ENCODE measurements at regions not wholly inside any gene's neighbourhood (a gene's known extent, or its start where the extent isn't known, plus 50 kb on each side); places are given as distances from the start of the nearest gene placed in this dataset.

- TF ChIP-seq, protein P1, sequence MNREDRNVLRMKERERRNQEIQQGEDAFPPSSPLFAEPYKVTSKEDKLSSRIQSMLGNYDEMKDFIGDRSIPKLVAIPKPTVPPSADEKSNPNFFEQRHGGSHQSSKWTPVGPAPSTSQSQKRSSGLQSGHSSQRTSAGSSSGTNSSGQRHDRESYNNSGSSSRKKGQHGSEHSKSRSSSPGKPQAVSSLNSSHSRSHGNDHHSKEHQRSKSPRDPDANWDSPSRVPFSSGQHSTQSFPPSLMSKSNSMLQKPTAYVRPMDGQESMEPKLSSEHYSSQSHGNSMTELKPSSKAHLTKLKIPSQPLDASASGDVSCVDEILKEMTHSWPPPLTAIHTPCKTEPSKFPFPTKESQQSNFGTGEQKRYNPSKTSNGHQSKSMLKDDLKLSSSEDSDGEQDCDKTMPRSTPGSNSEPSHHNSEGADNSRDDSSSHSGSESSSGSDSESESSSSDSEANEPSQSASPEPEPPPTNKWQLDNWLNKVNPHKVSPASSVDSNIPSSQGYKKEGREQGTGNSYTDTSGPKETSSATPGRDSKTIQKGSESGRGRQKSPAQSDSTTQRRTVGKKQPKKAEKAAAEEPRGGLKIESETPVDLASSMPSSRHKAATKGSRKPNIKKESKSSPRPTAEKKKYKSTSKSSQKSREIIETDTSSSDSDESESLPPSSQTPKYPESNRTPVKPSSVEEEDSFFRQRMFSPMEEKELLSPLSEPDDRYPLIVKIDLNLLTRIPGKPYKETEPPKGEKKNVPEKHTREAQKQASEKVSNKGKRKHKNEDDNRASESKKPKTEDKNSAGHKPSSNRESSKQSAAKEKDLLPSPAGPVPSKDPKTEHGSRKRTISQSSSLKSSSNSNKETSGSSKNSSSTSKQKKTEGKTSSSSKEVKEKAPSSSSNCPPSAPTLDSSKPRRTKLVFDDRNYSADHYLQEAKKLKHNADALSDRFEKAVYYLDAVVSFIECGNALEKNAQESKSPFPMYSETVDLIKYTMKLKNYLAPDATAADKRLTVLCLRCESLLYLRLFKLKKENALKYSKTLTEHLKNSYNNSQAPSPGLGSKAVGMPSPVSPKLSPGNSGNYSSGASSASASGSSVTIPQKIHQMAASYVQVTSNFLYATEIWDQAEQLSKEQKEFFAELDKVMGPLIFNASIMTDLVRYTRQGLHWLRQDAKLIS (CRISPR knock-in tag; IDR thresholded peaks at IDR 0.05; ENCODE audit: borderline replicate concordance): no peak
- TF ChIP-seq ZNF423 (CRISPR knock-in tag; IDR thresholded peaks at IDR 0.05) (no peak), ZBTB21 (CRISPR knock-in tag; IDR thresholded peaks at IDR 0.05; ENCODE audit: borderline replicate concordance) (no peak), USF2 (CRISPR knock-in tag; IDR thresholded peaks at IDR 0.05) (no peak), TEAD4 (CRISPR knock-in tag; IDR thresholded peaks at IDR 0.05) (no peak), ZNF232 (CRISPR knock-in tag; IDR thresholded peaks at IDR 0.05) (no peak), FOXJ3 (CRISPR knock-in tag; IDR thresholded peaks at IDR 0.05; ENCODE audit: borderline replicate concordance) (no peak), ELF4 (CRISPR knock-in tag; IDR thresholded peaks at IDR 0.05; ENCODE audit: low read depth) (no peak)
These were observed 220.9 kb downstream of the TSHZ3 start (continued) for GRCh38 chr19:31128291-31128690.

DNA sequence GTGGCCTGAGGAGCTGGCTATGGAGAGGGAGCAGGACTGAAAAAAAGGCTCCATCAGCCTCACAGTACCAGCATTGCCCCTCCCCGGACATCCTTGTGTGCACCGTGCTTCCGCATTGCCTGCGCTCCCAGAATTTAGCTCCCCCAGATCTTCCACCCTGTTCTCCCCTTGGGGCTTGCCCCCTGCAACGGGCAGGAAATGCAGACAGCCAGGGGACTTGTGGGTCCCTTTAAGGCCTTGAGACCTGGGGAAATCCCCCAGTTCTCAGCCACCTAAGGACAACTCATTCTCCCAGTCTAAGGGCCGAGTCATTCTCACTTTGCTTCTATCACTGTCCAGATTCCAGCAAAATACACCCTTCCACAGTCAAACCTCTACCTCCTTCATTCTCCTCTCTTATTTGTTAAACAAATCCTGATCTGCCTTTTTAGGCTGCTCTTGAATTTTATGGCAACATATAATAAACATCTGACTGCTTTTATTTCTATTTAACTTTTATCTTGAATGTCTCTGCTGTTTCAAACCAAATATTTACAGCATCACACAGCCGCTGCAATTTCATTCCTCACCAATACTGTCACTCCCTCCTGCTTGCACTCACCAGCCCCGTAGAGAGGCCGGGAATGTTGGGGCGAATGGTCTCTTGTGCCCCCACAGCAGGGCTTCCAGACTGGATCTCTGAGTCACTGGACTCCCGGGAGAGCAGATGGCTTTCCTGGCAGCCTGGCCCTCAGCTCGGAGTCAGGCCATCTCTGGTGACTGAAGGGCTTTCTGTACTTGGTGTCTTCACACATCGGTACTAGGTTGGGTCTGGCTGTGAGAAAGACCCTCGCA lies 221.9 kb downstream of the TSHZ3 start:
- H3K4me1 Mint-ChIP-seq: peaks cover 5% of the 10 kb centered on the region
- no peak for DNase-seq (ENCODE audit: low spot score)
- no peaks in the 10 kb centered on the region for H3K36me3 Mint-ChIP-seq
- H3K27me3 Mint-ChIP-seq (ENCODE audit: low read depth): no peaks in the 10 kb centered on the region
- H3K4me3 Mint-ChIP-seq: no peak overlapping the region
- CTCF ChIA-PET: interaction anchor here (0.6 kb wide), 1 partner anchor 238 kb away, joined by 4 read pairs; no protein-coding TSS in a partner anchor
- POLR2A ChIA-PET: no interaction called here
- H3K9me3 Mint-ChIP-seq: peaks cover 22% of the 10 kb centered on the region
- H3K27ac Mint-ChIP-seq: 0 out of 2 replicates have a peak overlapping the region, but pooled peaks have one; percentile 53
- ATAC-seq: no peak
- TF ChIP-seq ZNF532 (CRISPR knock-in tag; IDR thresholded peaks at IDR 0.05; ENCODE audit: borderline replicate concordance) (no peak), ZMAT4 (CRISPR knock-in tag; IDR thresholded peaks at IDR 0.05) (no peak), ZNF138 (CRISPR knock-in tag; conservative IDR thresholded peaks at IDR 0.05) (no peak), NR1H2 (CRISPR knock-in tag; IDR thresholded peaks at IDR 0.05) (no peak), ZNF423 (CRISPR knock-in tag; IDR thresholded peaks at IDR 0.05) (no peak), SP1 (CRISPR knock-in tag; conservative IDR thresholded peaks at IDR 0.05) (no peak), TCF7 (CRISPR knock-in tag; IDR thresholded peaks at IDR 0.05; ENCODE audit: low read depth) (no peak), USF1 (CRISPR knock-in tag; IDR thresholded peaks at IDR 0.05) (no peak), SMAD4 (CRISPR knock-in tag; IDR thresholded peaks at IDR 0.05) (no peak), GRHL2 (CRISPR knock-in tag; IDR thresholded peaks at IDR 0.05; ENCODE audit: insufficient replicate concordance, severe bottlenecking) (no peak), IRF2 (CRISPR knock-in tag; IDR thresholded peaks at IDR 0.05; ENCODE audit: borderline replicate concordance, low read depth) (no peak), MAX (CRISPR knock-in tag; IDR thresholded peaks at IDR 0.05) (no peak)
- TF ChIP-seq, protein P2, sequence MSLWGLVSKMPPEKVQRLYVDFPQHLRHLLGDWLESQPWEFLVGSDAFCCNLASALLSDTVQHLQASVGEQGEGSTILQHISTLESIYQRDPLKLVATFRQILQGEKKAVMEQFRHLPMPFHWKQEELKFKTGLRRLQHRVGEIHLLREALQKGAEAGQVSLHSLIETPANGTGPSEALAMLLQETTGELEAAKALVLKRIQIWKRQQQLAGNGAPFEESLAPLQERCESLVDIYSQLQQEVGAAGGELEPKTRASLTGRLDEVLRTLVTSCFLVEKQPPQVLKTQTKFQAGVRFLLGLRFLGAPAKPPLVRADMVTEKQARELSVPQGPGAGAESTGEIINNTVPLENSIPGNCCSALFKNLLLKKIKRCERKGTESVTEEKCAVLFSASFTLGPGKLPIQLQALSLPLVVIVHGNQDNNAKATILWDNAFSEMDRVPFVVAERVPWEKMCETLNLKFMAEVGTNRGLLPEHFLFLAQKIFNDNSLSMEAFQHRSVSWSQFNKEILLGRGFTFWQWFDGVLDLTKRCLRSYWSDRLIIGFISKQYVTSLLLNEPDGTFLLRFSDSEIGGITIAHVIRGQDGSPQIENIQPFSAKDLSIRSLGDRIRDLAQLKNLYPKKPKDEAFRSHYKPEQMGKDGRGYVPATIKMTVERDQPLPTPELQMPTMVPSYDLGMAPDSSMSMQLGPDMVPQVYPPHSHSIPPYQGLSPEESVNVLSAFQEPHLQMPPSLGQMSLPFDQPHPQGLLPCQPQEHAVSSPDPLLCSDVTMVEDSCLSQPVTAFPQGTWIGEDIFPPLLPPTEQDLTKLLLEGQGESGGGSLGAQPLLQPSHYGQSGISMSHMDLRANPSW (CRISPR knock-in tag; conservative IDR thresholded peaks at IDR 0.05; ENCODE audit: low read depth): no peak
